Thyroid gland (tissue), 4 donors: ENCODE measurements at regions not wholly inside any gene's neighbourhood (a gene's known extent, or its start where the extent isn't known, plus 50 kb on each side); places are given as distances from the start of the nearest gene placed in this dataset.

Experiments
- DNase-seq, 2 donors: peaks; one replicate each; pipeline ENCODE4 v3.0.0-alpha.2; 2019
- H3K27ac ChIP-seq, 3 donors: fragments of 200-600 bp; sonication (generic); 1 replicate in 2 of 3; 2 replicates in 1 of 3; pipeline ENCODE4 v1.5.1; 2016 to 2019; ENCODE audit warnings: mild to moderate bottlenecking in 1 of 3, moderate library complexity in 1 of 3
- H3K27me3 ChIP-seq: fragments of 200-600 bp; sonication (generic); one replicate; pipeline ENCODE4 v1.5.1; 2019
- H3K36me3 ChIP-seq, 2 donors: fragments of 200-600 bp; sonication (generic); one replicate each; pipeline ENCODE4 v1.5.1; 2016 to 2019
- H3K4me1 ChIP-seq, 2 donors: fragments of 200-600 bp; sonication (generic); one replicate each; pipeline ENCODE4 v1.5.1; 2017 to 2019
- H3K4me3 ChIP-seq, 3 donors: fragments of 200-600 bp; sonication (generic); replicated peaks in 1 of 3; 1 replicate in 2 of 3; 2 replicates in 1 of 3; pipeline ENCODE4 v1.5.1; 2016; ENCODE audit warnings: mild to moderate bottlenecking in 1 of 3
- H3K9me3 ChIP-seq: fragments of 200-600 bp; sonication (generic); one replicate; pipeline ENCODE4 v1.5.1; 2017
- POLR2A ChIP-seq, 2 donors: fragments of 450-650 bp; IDR thresholded peaks; one replicate each; pipeline ENCODE4 v1.6.1; 2017; ENCODE audit warnings: antibody characterized with exemption in 2 of 2, mild to moderate bottlenecking in 2 of 2, moderate library complexity in 1 of 2
- WGBS, 2 donors: methylation state at CpG; one replicate each; pipeline ENCODE4 v1.1.5; 2017; 5-methylcytosine and 5-hydroxymethylcytosine counted together
- intact Hi-C: fragments of 100-400 bp; cut with DNase I; formaldehyde crosslinking; loops from one replicate; pipeline ENCODE4 v1.15.1; 2023
- TF ChIP-seq, protein P1 (sequence below), 6 experiments: fragments of 200-600 bp in 3 of 6; fragments of 450-650 bp in 3 of 6; sonication (generic) in 3 of 6; IDR thresholded peaks; one replicate each; pipeline ENCODE4 v1.5.1; 2016 to 2019; ENCODE audit warnings: antibody characterized with exemption in 6 of 6, mild to moderate bottlenecking in 2 of 6, inconsistent platforms in 1 of 6, moderate library complexity in 1 of 6

DNA sequence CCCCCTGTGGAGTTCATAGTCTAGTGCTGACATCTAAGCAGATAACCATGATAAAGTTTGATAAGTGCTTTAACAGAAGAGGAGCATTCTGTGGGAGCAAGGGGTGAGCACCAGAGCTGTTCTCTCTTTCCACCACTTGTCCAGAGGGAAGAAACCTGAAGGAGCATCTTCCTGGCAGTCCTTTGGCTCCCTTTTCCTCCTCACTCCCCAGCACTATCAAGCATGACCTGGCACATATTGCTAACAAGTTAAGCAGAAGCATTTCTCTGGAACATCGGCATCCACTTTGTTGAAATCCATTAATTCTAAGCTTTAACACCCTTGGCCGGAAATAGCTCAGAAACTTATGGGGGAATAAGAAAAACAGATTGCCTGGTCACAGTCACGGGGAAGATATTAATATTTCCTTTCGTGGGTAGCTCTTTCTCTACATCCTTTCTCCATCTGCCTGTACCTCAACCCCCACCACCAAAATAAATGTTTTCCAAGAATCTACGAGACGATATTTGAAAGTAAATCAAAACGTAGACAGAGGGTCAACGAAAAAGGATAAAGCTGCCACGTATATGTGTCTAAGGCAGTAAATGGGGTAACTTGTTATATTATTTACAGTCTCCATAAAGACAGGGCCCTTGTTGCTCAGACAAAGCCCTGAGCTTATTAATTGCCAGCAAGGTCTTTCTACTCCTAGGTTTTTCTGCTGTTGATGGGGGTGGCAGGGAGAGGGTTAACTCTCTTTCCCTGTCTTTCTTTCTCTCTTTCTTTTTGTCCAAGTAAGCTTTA is 351.4 kb downstream of the NUF2 start:
- H3K36me3 ChIP-seq, result no peaks in the 10 kb centered on the region
- TF ChIP-seq, protein P1, sequence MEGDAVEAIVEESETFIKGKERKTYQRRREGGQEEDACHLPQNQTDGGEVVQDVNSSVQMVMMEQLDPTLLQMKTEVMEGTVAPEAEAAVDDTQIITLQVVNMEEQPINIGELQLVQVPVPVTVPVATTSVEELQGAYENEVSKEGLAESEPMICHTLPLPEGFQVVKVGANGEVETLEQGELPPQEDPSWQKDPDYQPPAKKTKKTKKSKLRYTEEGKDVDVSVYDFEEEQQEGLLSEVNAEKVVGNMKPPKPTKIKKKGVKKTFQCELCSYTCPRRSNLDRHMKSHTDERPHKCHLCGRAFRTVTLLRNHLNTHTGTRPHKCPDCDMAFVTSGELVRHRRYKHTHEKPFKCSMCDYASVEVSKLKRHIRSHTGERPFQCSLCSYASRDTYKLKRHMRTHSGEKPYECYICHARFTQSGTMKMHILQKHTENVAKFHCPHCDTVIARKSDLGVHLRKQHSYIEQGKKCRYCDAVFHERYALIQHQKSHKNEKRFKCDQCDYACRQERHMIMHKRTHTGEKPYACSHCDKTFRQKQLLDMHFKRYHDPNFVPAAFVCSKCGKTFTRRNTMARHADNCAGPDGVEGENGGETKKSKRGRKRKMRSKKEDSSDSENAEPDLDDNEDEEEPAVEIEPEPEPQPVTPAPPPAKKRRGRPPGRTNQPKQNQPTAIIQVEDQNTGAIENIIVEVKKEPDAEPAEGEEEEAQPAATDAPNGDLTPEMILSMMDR (IDR thresholded peaks at IDR 0.05), result no peak
- no peak for TF ChIP-seq POLR2A (IDR thresholded peaks at IDR 0.05)
- H3K4me3 ChIP-seq, result no peak overlapping the region
- no peaks in the 10 kb centered on the region for H3K9me3 ChIP-seq
- 82 to 87% methylated on average over 9 of the region's 9 CpGs for WGBS, 2 donors
- no peak overlapping the region for H3K27ac ChIP-seq
- intact Hi-C loops, result no loop called here
- DNase-seq, result no peak
- no peaks in the 10 kb centered on the region for H3K27me3 ChIP-seq
- no peaks in the 10 kb centered on the region for H3K4me1 ChIP-seq

DNA sequence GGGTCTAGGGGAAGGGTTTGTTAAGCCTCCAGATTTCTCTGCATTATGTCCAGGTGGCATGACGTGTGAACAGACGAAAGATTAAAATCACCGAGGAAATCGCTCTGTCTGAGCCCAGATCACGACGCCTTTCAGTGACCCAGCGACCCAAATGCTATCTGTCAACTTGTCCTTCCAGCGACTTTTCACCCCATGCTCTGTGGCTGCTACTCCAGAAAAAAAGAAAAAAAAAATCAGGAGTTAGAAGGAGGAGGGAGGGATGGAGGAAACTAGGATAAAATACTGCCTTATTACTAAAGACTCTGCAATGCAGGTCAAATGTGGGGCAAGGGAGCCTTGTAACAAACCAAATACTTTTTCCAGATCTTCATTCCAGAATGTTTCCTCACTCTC is 352.0 kb downstream of the NUF2 start:
- no peaks in the 10 kb centered on the region for H3K4me1 ChIP-seq
- TF ChIP-seq POLR2A (IDR thresholded peaks at IDR 0.05), result no peak
- TF ChIP-seq, protein P1 (IDR thresholded peaks at IDR 0.05), result no peak

DNA sequence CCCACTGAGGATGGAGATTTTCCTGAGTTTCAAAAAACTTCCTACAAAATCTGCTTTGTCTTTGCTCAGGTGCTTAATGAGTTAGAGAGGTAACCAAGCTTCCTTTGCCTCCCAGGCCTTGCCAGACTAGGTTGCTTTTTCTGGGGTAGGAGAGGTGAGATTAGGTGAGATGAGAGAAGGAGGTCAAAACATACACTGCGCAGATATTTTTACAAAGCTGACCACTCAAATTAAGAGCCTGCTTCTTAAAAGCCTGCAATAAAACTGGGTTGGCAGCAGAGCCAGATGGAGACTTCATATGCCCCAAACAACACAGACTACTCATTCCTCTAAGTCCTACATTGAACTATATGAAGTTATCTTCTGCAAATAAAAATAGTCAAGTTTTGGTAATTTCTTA is 352.5 kb downstream of the NUF2 start:
- 24 to 62% methylated on average over 1 of the region's 1 CpG for WGBS, 2 donors
- DNase-seq, result no peak
- no peaks in the 10 kb centered on the region for H3K4me1 ChIP-seq
- no peak overlapping the region for H3K4me3 ChIP-seq
- H3K27me3 ChIP-seq, result no peaks in the 10 kb centered on the region
- H3K27ac ChIP-seq, result no peak overlapping the region
- no peaks in the 10 kb centered on the region for H3K9me3 ChIP-seq
- no peaks in the 10 kb centered on the region for H3K36me3 ChIP-seq
- TF ChIP-seq POLR2A (IDR thresholded peaks at IDR 0.05), result no peak
- TF ChIP-seq, protein P1 (IDR thresholded peaks at IDR 0.05), result no peak
- intact Hi-C loops, result no loop called here

More for the DNA sequence above, 352.0 kb downstream of the NUF2 start:
- H3K36me3 ChIP-seq, result no peaks in the 10 kb centered on the region
- H3K27ac ChIP-seq, result no peak overlapping the region
- no peak for DNase-seq
- 65 to 70% methylated on average over 8 of the region's 8 CpGs for WGBS, 2 donors
- H3K27me3 ChIP-seq, result no peaks in the 10 kb centered on the region
- no peak overlapping the region for H3K4me3 ChIP-seq
- intact Hi-C loops, result no loop called here
- H3K9me3 ChIP-seq, result no peaks in the 10 kb centered on the region

DNA sequence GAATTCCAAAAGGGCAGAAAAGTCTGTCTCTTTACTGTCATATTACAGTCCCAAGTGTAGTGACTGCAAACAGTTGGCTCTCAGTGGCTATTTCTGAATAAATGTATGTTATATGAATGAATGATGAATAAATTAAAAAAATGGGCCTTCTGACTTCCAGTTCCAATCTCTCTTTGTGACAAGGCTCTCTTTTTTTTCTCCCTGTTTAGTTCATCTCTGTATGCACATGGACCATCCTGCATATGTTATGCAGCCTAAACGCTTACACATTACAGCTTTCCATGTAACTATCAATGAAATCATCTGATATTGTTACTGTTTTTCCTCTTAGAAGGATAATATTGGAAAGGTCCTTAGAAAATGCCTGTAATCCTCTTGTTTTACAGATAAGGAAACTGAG is 363.0 kb downstream of the NUF2 start:
- intact Hi-C loops, result no loop called here

DNA sequence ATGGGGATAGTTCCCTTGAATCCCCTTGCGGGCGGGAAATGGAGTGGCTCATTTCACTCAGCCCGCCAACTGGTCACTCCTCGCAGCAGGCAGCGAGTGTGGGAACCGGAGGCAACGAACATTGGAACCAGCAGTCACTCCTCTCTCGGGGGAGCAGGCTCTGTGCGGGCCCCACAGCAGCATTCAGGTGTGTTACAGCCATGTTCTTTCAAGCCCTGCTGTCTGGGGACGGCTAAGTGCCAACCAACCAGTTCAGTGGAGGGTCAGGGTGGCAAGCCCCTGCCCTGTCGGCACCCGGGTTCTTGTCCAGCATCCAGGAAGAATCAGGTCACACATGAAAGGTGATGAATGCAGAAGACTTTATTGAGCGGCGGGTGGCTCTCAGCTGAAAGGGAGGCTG is 370.5 kb downstream of the NUF2 start:
- no peak for DNase-seq
- 83 to 88% methylated on average over 14 of the region's 14 CpGs for WGBS, 2 donors
- Histone ChIP-seq H3K4me1 (no peaks in the 10 kb centered on the region), H3K36me3 (no peaks in the 10 kb centered on the region), H3K27ac (no peak overlapping the region), H3K27me3 (no peaks in the 10 kb centered on the region), H3K9me3 (no peaks in the 10 kb centered on the region), H3K4me3 (no peak overlapping the region)
- intact Hi-C loops, result no loop called here
- no peak for TF ChIP-seq POLR2A (IDR thresholded peaks at IDR 0.05)
- TF ChIP-seq, protein P1 (IDR thresholded peaks at IDR 0.05), result no peak

More for the DNA sequence above, 363.0 kb downstream of the NUF2 start:
- no peaks in the 10 kb centered on the region for H3K36me3 ChIP-seq
- no peaks in the 10 kb centered on the region for H3K27me3 ChIP-seq
- no peak overlapping the region for H3K4me3 ChIP-seq
- no peak overlapping the region for H3K27ac ChIP-seq
- no peaks in the 10 kb centered on the region for H3K9me3 ChIP-seq
- H3K4me1 ChIP-seq, result no peaks in the 10 kb centered on the region
- TF ChIP-seq POLR2A (IDR thresholded peaks at IDR 0.05), result no peak
- TF ChIP-seq, protein P1 (IDR thresholded peaks at IDR 0.05), result no peak
- DNase-seq, result no peak
- 86 to 98% methylated on average over 1 of the region's 1 CpG for WGBS, 2 donors
